OCI-LY1 (cell line): ENCODE measurements at regions not wholly inside any gene's neighbourhood (a gene's known extent, or its start where the extent isn't known, plus 50 kb on each side); places are given as distances from the start of the nearest gene placed in this dataset.

Experiments
- H2AFZ ChIP-seq: fragments of 200-600 bp; sonication (generic), shearing (Covaris generic); 2 replicates; pipeline ENCODE4 v1.6.0; 2014; ENCODE audit warnings: antibody characterized with exemption, mild to moderate bottlenecking, low read length
- H3F3A ChIP-seq: fragments of 200-600 bp; sonication (generic), shearing (Covaris generic); 2 replicates; pipeline ENCODE4 v1.6.0; 2014; ENCODE audit warnings: mild to moderate bottlenecking, antibody characterized with exemption, low read length, moderate library complexity; ENCODE audit not compliant: insufficient read depth
- H3K27ac ChIP-seq: fragments of 200-600 bp; sonication (generic); 2 replicates; pipeline ENCODE4 v1.5.1; 2014; ENCODE audit warnings: low read length, mixed run types, mild to moderate bottlenecking, low read depth; ENCODE audit not compliant: poor library complexity, severe bottlenecking
- H3K27me3 ChIP-seq: fragments of 200-600 bp; sonication (generic); 2 replicates; pipeline ENCODE4 v1.6.0; 2014; ENCODE audit warnings: antibody characterized with exemption, mild to moderate bottlenecking, low read length, moderate library complexity; ENCODE audit not compliant: insufficient read depth
- H3K36me3 ChIP-seq: fragments of 200-600 bp; sonication (generic); 2 replicates; pipeline ENCODE4 v1.6.1; 2014; ENCODE audit warnings: mild to moderate bottlenecking, antibody characterized with exemption, low read length, moderate library complexity, mixed read lengths; ENCODE audit not compliant: insufficient read depth
- H3K4me1 ChIP-seq: fragments of 200-600 bp; sonication (generic); 2 replicates; pipeline ENCODE4 v1.5.1; 2014; ENCODE audit warnings: mild to moderate bottlenecking, low read length, moderate library complexity; ENCODE audit not compliant: insufficient read depth, severe bottlenecking
- H3K4me2 ChIP-seq: fragments of 200-600 bp; sonication (generic), shearing (Covaris generic); 2 replicates; pipeline ENCODE4 v1.6.1; 2014; ENCODE audit warnings: low read length
- H3K4me3 ChIP-seq: fragments of 200-600 bp; sonication (generic); 2 replicates; pipeline ENCODE4 v1.5.1; 2014; ENCODE audit warnings: low read length, low read depth, mild to moderate bottlenecking, mixed read lengths; ENCODE audit not compliant: poor library complexity, severe bottlenecking
- H3K79me2 ChIP-seq: fragments of 200-600 bp; shearing (Covaris generic); 2 replicates; pipeline ENCODE4 v1.6.1; 2016; ENCODE audit warnings: mixed run types, low read length, mixed read lengths; ENCODE audit not compliant: insufficient read depth
- H3K9ac ChIP-seq: fragments of 200-600 bp; sonication (generic), shearing (Covaris generic); 2 replicates; pipeline ENCODE4 v1.6.1; 2014; ENCODE audit warnings: mild to moderate bottlenecking, low read length, mixed read lengths
- H3K9me2 ChIP-seq: fragments of 200-600 bp; sonication (generic), shearing (Covaris generic); 2 replicates; pipeline ENCODE4 v1.6.1; 2014; ENCODE audit warnings: low read depth, mild to moderate bottlenecking, low read length, mixed read lengths
- H3K9me3 ChIP-seq: fragments of 200-600 bp; shearing (Covaris generic); 2 replicates; pipeline ENCODE4 v1.6.1; 2014; ENCODE audit warnings: low read length, mixed read lengths
- H4K20me1 ChIP-seq: fragments of 200-600 bp; sonication (generic), shearing (Covaris generic); 2 replicates; pipeline ENCODE4 v1.6.0; 2016; ENCODE audit warnings: mild to moderate bottlenecking, low read length; ENCODE audit not compliant: insufficient read depth
- CTCF ChIP-seq: fragments of 200-600 bp; sonication (generic), shearing (Covaris generic); IDR thresholded peaks from 2 replicates; pipeline ENCODE4 v1.5.1; 2017; ENCODE audit warnings: mild to moderate bottlenecking, antibody characterized with exemption, low read length, moderate library complexity, mixed read lengths
- EZH2 ChIP-seq: fragments of 200-600 bp; sonication (generic), shearing (Covaris generic); IDR thresholded peaks from 2 replicates; pipeline ENCODE4 v1.8.0; 2017; ENCODE audit warnings: borderline replicate concordance, mixed run types, mild to moderate bottlenecking, antibody characterized with exemption, low read length, moderate library complexity, mixed read lengths

- H3K4me3 ChIP-seq = no peak overlapping the region
- H3K27me3 ChIP-seq = no peaks in the 10 kb centered on the region
- H3K4me2 ChIP-seq = no peak overlapping the region
- no peaks in the 10 kb centered on the region for H3K9me2 ChIP-seq
- H3K4me1 ChIP-seq = no peaks in the 10 kb centered on the region
- H3K79me2 ChIP-seq = no peaks in the 10 kb centered on the region
- no peaks in the 10 kb centered on the region for H3F3A ChIP-seq
- no peaks in the 10 kb centered on the region for H3K9me3 ChIP-seq
- H3K27ac ChIP-seq = no peak overlapping the region
- no peaks in the 10 kb centered on the region for H4K20me1 ChIP-seq
- no peaks in the 10 kb centered on the region for H3K36me3 ChIP-seq
- no peak for TF ChIP-seq EZH2
- no peak for TF ChIP-seq CTCF
- H3K9ac ChIP-seq = no peak overlapping the region
- H2AFZ ChIP-seq = no peak overlapping the region
Observed at GRCh38 chr21:28334407-28334806, 658.3 kb downstream of the LTN1 start.

- Histone ChIP-seq H3K27ac (no peak overlapping the region), H3K27me3 (no peaks in the 10 kb centered on the region), H3K9me3 (no peaks in the 10 kb centered on the region), H3K9ac (no peak overlapping the region), H3F3A (no peaks in the 10 kb centered on the region), H2AFZ (no peak overlapping the region), H3K79me2 (no peaks in the 10 kb centered on the region), H3K36me3 (no peaks in the 10 kb centered on the region), H3K9me2 (no peaks in the 10 kb centered on the region), H3K4me2 (no peak overlapping the region), H3K4me1 (no peaks in the 10 kb centered on the region), H4K20me1 (no peaks in the 10 kb centered on the region), H3K4me3 (no peak overlapping the region)
- TF ChIP-seq EZH2 (no peak), CTCF (no peak)
Observed at GRCh38 chr21:28333578-28334075, 659.0 kb downstream of the LTN1 start.

GRCh38 chr21:28332796-28333195, 659.9 kb downstream of the LTN1 start:
- H3K9me2 ChIP-seq = no peaks in the 10 kb centered on the region
- no peaks in the 10 kb centered on the region for H3K36me3 ChIP-seq
- no peaks in the 10 kb centered on the region for H3K27me3 ChIP-seq
- H3K9me3 ChIP-seq = no peaks in the 10 kb centered on the region
- H3K4me3 ChIP-seq = no peak overlapping the region
- H3K4me2 ChIP-seq = no peak overlapping the region
- H3K27ac ChIP-seq = no peak overlapping the region
- no peaks in the 10 kb centered on the region for H3K4me1 ChIP-seq
- no peak overlapping the region for H2AFZ ChIP-seq
- H3F3A ChIP-seq = no peaks in the 10 kb centered on the region
- no peak for TF ChIP-seq EZH2
- TF ChIP-seq CTCF = no peak
- no peaks in the 10 kb centered on the region for H4K20me1 ChIP-seq
- H3K79me2 ChIP-seq = no peaks in the 10 kb centered on the region
- H3K9ac ChIP-seq = no peak overlapping the region
